ENCODE measurements at regions not wholly inside any gene's neighbourhood (a gene's known extent, or its start where the extent isn't known, plus 50 kb on each side); places are given as distances from the start of the nearest gene placed in this dataset.

DNA sequence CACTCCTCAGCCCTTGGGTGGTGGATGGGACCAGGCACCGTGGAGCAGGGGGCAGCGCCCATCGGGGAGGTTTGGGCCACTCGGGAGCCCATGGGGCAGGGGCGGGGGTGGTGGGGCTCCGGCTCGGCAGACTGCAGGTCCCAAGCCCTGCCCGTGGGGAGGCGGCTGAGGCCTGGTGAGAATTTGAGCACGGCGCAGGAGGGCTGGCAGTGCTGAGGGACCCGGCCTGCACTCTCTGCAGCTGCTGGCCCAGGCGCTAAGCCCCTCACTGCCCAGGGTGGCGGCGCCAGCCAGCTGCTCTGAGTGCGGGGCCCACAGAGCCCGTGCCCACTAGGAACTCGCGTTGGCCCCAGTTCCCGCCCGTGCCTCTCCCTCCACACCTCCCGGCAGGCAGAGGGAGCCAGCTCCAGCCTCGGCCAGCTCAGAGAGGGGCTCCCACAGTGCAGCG, 182.1 kb upstream of the OPRM1 start:
- FAIRE-seq (no peak), DNase-seq (ENCODE audit: low spot score) (no peak), ATAC-seq (no peak; the same call in 2 of the 3 replicates)
- TF ChIP-seq SOX13 (IDR thresholded peaks at IDR 0.05) (no peak), SOX13 (CRISPR knock-in tag; conservative IDR thresholded peaks at IDR 0.05 in 1 of 2, IDR thresholded peaks at IDR 0.05 in 1 of 2) (no peak), ZKSCAN8 (CRISPR knock-in tag; IDR thresholded peaks at IDR 0.05; ENCODE audit: borderline replicate concordance) (no peak), CREM (IDR thresholded peaks at IDR 0.05) (no peak), CREM (CRISPR knock-in tag; IDR thresholded peaks at IDR 0.05) (no peak)
- TF ChIP-seq, protein P1, sequence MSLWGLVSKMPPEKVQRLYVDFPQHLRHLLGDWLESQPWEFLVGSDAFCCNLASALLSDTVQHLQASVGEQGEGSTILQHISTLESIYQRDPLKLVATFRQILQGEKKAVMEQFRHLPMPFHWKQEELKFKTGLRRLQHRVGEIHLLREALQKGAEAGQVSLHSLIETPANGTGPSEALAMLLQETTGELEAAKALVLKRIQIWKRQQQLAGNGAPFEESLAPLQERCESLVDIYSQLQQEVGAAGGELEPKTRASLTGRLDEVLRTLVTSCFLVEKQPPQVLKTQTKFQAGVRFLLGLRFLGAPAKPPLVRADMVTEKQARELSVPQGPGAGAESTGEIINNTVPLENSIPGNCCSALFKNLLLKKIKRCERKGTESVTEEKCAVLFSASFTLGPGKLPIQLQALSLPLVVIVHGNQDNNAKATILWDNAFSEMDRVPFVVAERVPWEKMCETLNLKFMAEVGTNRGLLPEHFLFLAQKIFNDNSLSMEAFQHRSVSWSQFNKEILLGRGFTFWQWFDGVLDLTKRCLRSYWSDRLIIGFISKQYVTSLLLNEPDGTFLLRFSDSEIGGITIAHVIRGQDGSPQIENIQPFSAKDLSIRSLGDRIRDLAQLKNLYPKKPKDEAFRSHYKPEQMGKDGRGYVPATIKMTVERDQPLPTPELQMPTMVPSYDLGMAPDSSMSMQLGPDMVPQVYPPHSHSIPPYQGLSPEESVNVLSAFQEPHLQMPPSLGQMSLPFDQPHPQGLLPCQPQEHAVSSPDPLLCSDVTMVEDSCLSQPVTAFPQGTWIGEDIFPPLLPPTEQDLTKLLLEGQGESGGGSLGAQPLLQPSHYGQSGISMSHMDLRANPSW (CRISPR knock-in tag; IDR thresholded peaks at IDR 0.05; ENCODE audit: borderline replicate concordance) = no peak
- in situ Hi-C loops (cut with HindIII; ENCODE audit: extremely low pct_ligation_motif_present, low pct_unique_long_range_greater_than_20kb) (no loop called here), intact Hi-C loops (cut with micrococcal nuclease; ENCODE audit: unreplicated experiment) (no loop called here)
- Histone ChIP-seq H3K27ac (ENCODE audit: extremely low read length, insufficient read depth, low read length) (no peak overlapping the region), H3K9ac (ENCODE audit: insufficient read depth, low read depth, low read length) (no peak overlapping the region), H3K79me2 (ENCODE audit: insufficient read depth, low read length) (no peaks in the 10 kb centered on the region), H3K36me3 (replicated peaks in 1 of 2; ENCODE audit: control insufficient read depth in 1 of 2, insufficient read depth in 2 of 2, low read length in 2 of 2) (no peaks in the 10 kb centered on the region), H2AFZ (ENCODE audit: low read length) (no peak overlapping the region), H4K20me1 (ENCODE audit: insufficient read depth, low read length) (no peaks in the 10 kb centered on the region), H3K27me3 (ENCODE audit: control insufficient read depth in 1 of 2, insufficient read depth in 2 of 2, low read length in 2 of 2) (no peaks in the 10 kb centered on the region), H3K4me3 (replicated peaks in 1 of 3; ENCODE audit: insufficient read depth in 1 of 3, low read depth in 2 of 3, low read length in 3 of 3) (no peak overlapping the region), H3K4me2 (ENCODE audit: low read depth, low read length) (no peak overlapping the region), H3K9me3 (ENCODE audit: low read length) (0 out of 2 replicates have a peak, but pooled peaks cover 2% of the 10 kb centered on the region), H3K4me1 (ENCODE audit: insufficient read depth, low read length) (no peaks in the 10 kb centered on the region)
- ChIA-PET CTCF (ENCODE audit: low intra/inter-chr PET ratio, low total read pairs) (no interaction called here), POLR2A (no interaction called here)
- 40% methylated on average over 3 of the region's 24 CpGs for WGBS (ENCODE audit: low lambda C conversion rate)
- no TSS peak for BruUV-seq (replicated peaks)

DNA sequence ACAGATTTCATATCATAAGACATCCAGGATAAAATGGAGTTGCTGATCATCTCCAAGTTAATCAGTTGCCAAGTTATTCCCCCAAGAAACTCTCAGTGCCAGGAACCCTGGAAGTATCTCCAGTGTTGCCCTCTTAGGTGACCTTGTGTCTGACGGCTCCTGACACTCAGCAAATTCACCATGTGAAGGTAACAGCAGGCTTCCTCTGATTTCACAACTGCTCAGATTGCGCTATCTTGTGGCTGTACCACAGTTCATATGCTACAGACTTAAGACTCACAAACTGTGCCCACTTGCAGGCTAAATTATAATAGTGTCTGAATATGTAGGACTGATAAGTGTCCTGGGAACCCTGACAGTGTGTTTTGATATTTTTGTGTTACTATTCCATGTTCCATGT, 186.6 kb upstream of the OPRM1 start:
- no peak for TF ChIP-seq CREM (IDR thresholded peaks at IDR 0.05)
- no peak for TF ChIP-seq CREM (CRISPR knock-in tag; IDR thresholded peaks at IDR 0.05)
- no peak for TF ChIP-seq JUNB (CRISPR knock-in tag; IDR thresholded peaks at IDR 0.05; ENCODE audit: borderline replicate concordance)
- no peak for TF ChIP-seq SIN3A (IDR thresholded peaks at IDR 0.05; ENCODE audit: borderline replicate concordance, low read depth, low read length)
- TF ChIP-seq, protein P2, sequence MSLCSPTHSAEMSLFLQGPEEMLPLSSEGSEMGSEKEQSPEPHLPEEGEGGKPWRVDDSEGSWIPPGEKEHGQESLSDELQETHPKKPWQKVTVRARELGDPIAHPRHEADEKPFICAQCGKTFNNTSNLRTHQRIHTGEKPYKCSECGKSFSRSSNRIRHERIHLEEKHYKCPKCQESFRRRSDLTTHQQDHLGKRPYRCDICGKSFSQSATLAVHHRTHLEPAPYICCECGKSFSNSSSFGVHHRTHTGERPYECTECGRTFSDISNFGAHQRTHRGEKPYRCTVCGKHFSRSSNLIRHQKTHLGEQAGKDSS (CRISPR knock-in tag; IDR thresholded peaks at IDR 0.05; ENCODE audit: borderline replicate concordance, low read depth) = no peak
- TF ChIP-seq CEBPB (IDR thresholded peaks at IDR 0.05; ENCODE audit: borderline replicate concordance, low read depth, low read length) = no peak
- TF ChIP-seq POLR2G (IDR thresholded peaks at IDR 0.05; ENCODE audit: low read depth, low read length) = no peak
- TF ChIP-seq TOPORS (CRISPR knock-in tag; IDR thresholded peaks at IDR 0.05) = no peak
- TF ChIP-seq ZNF260 (CRISPR knock-in tag; IDR thresholded peaks at IDR 0.05; ENCODE audit: borderline replicate concordance, low read depth) = no peak
- no peaks in the 10 kb centered on the region for H3K9me3 ChIP-seq (ENCODE audit: low read length)
- no peak overlapping the region for H3K27ac ChIP-seq (ENCODE audit: extremely low read length, insufficient read depth, low read length)
- no peaks in the 10 kb centered on the region for H4K20me1 ChIP-seq (ENCODE audit: insufficient read depth, low read length)
- no peaks in the 10 kb centered on the region for H3K27me3 ChIP-seq (ENCODE audit: control insufficient read depth in 1 of 2, insufficient read depth in 2 of 2, low read length in 2 of 2)
- H3K36me3 ChIP-seq (replicated peaks in 1 of 2; ENCODE audit: control insufficient read depth in 1 of 2, insufficient read depth in 2 of 2, low read length in 2 of 2) = no peaks in the 10 kb centered on the region
- no peak overlapping the region for H2AFZ ChIP-seq (ENCODE audit: low read length)
- no peaks in the 10 kb centered on the region for H3K79me2 ChIP-seq (ENCODE audit: insufficient read depth, low read length)
- no peaks in the 10 kb centered on the region for H3K4me1 ChIP-seq (ENCODE audit: insufficient read depth, low read length)
- no peak overlapping the region for H3K4me2 ChIP-seq (ENCODE audit: low read depth, low read length)
- ATAC-seq (no peak), DNase-seq (ENCODE audit: low spot score) (no peak), FAIRE-seq (no peak)
- in situ Hi-C loops (cut with HindIII; ENCODE audit: extremely low pct_ligation_motif_present, low pct_unique_long_range_greater_than_20kb) = no loop called here
- no peak overlapping the region for H3K9ac ChIP-seq (ENCODE audit: insufficient read depth, low read depth, low read length)
- ChIA-PET POLR2A (no interaction called here), CTCF (ENCODE audit: low intra/inter-chr PET ratio, low total read pairs) (no interaction called here)
- intact Hi-C loops (cut with micrococcal nuclease; ENCODE audit: unreplicated experiment) = no loop called here
- no TSS peak for BruUV-seq (replicated peaks)
- no peak overlapping the region for H3K4me3 ChIP-seq (replicated peaks in 1 of 3; ENCODE audit: insufficient read depth in 1 of 3, low read depth in 2 of 3, low read length in 3 of 3)
- 6% methylated on average over 2 of the region's 2 CpGs for WGBS (ENCODE audit: low lambda C conversion rate)
